PC-3 (cell line): ENCODE measurements at regions not wholly inside any gene's neighbourhood (a gene's known extent, or its start where the extent isn't known, plus 50 kb on each side); places are given as distances from the start of the nearest gene placed in this dataset.

Experiments
- EZH2 ChIP-seq: fragments of 300-600 bp; sonication (generic); IDR thresholded peaks from one replicate; pipeline ENCODE4 v1.6.1; 2017; ENCODE audit warnings: antibody characterized with exemption, mild to moderate bottlenecking, low read length; ENCODE audit not compliant: unreplicated experiment
- EZH2phosphoT487 ChIP-seq: fragments of 300-600 bp; sonication (generic); IDR thresholded peaks from 2 replicates; pipeline ENCODE4 v1.6.1; 2018; ENCODE audit warnings: mild to moderate bottlenecking, antibody characterized with exemption, low read length, borderline replicate concordance
- TF ChIP-seq, protein P1 (sequence below): fragments of 300-600 bp; sonication (generic); conservative IDR thresholded peaks from 2 replicates; pipeline ENCODE4 v1.5.1; 2017; ENCODE audit warnings: antibody characterized with exemption, low read depth, mild to moderate bottlenecking, low read length

DNA sequence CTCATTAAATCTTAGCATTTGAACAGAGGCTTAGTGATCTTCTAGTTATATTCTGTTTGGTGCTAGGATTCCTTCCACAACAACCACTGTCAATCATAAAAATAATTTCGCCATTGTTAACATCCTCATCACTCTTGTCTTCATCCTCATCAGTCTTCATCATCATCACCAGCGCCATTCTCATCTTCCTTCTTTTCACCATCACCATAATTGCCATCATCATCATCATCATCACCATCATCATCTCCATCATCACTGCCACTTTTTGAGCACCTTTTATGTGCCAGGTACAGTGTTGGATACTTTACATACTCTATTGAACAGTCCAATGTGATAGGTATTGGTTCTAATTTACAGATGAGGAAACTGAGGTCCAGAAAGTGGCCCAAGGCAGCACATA is 245.7 kb downstream of the PTPRU start:
- TF ChIP-seq, protein P1, sequence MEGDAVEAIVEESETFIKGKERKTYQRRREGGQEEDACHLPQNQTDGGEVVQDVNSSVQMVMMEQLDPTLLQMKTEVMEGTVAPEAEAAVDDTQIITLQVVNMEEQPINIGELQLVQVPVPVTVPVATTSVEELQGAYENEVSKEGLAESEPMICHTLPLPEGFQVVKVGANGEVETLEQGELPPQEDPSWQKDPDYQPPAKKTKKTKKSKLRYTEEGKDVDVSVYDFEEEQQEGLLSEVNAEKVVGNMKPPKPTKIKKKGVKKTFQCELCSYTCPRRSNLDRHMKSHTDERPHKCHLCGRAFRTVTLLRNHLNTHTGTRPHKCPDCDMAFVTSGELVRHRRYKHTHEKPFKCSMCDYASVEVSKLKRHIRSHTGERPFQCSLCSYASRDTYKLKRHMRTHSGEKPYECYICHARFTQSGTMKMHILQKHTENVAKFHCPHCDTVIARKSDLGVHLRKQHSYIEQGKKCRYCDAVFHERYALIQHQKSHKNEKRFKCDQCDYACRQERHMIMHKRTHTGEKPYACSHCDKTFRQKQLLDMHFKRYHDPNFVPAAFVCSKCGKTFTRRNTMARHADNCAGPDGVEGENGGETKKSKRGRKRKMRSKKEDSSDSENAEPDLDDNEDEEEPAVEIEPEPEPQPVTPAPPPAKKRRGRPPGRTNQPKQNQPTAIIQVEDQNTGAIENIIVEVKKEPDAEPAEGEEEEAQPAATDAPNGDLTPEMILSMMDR: no peak
- TF ChIP-seq EZH2phosphoT487: no peak
- TF ChIP-seq EZH2: no peak
